HL-60 (cell line): ENCODE measurements at regions not wholly inside any gene's neighbourhood (a gene's known extent, or its start where the extent isn't known, plus 50 kb on each side); places are given as distances from the start of the nearest gene placed in this dataset.

Source experiments
- CTCF ChIP-seq: IDR thresholded peaks from one replicate; pipeline ENCODE4 v1.5.1; 2011; ENCODE audit warnings: low read length, control low read depth, inconsistent platforms; ENCODE audit not compliant: insufficient read depth
- GABPA ChIP-seq: IDR thresholded peaks from 2 replicates; pipeline ENCODE4 v1.6.1; 2012; ENCODE audit warnings: low read depth
- POLR2AphosphoS5 ChIP-seq: IDR thresholded peaks from 2 replicates; pipeline ENCODE4 v1.6.1; 2012; ENCODE audit warnings: low read depth
- TF ChIP-seq, protein P1 (sequence below): IDR thresholded peaks from 2 replicates; pipeline ENCODE4 v1.6.1; 2012; ENCODE audit warnings: low read depth; ENCODE audit not compliant: insufficient replicate concordance

DNA sequence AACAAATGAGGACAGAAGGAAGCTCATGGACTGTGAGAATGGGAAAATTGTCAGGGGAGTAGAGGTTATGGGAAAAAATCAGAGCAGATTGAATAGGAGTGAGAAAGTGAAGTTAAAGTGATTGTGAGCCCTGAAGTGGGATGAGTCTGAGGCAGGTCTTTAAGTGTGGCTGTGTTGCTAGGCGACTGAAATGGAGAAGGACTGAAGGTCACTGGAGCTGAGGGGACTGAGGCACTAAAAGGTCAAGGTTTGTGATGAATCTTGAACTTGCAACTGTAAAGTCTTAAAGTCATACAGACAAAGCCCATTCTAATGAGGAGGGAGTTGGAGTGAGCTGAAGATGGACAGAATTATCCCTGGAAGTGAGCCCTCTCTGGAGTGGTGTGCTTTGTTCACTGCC, 518.9 kb downstream of the TUSC7 start:
- no peak for TF ChIP-seq CTCF
- TF ChIP-seq POLR2AphosphoS5, result no peak
- no peak for TF ChIP-seq GABPA
- TF ChIP-seq, protein P1, sequence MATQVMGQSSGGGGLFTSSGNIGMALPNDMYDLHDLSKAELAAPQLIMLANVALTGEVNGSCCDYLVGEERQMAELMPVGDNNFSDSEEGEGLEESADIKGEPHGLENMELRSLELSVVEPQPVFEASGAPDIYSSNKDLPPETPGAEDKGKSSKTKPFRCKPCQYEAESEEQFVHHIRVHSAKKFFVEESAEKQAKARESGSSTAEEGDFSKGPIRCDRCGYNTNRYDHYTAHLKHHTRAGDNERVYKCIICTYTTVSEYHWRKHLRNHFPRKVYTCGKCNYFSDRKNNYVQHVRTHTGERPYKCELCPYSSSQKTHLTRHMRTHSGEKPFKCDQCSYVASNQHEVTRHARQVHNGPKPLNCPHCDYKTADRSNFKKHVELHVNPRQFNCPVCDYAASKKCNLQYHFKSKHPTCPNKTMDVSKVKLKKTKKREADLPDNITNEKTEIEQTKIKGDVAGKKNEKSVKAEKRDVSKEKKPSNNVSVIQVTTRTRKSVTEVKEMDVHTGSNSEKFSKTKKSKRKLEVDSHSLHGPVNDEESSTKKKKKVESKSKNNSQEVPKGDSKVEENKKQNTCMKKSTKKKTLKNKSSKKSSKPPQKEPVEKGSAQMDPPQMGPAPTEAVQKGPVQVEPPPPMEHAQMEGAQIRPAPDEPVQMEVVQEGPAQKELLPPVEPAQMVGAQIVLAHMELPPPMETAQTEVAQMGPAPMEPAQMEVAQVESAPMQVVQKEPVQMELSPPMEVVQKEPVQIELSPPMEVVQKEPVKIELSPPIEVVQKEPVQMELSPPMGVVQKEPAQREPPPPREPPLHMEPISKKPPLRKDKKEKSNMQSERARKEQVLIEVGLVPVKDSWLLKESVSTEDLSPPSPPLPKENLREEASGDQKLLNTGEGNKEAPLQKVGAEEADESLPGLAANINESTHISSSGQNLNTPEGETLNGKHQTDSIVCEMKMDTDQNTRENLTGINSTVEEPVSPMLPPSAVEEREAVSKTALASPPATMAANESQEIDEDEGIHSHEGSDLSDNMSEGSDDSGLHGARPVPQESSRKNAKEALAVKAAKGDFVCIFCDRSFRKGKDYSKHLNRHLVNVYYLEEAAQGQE, result no peak
